Testis (tissue), 2 donors: ENCODE measurements at regions not wholly inside any gene's neighbourhood (a gene's known extent, or its start where the extent isn't known, plus 50 kb on each side); places are given as distances from the start of the nearest gene placed in this dataset.

Experiments
- CTCF ChIP-seq, 3 experiments: fragments of 450-650 bp in 2 of 3; fragments of 200-600 bp in 1 of 3; sonication (generic) in 1 of 3; IDR thresholded peaks; one replicate each; pipeline ENCODE4 v1.5.1; 2016 to 2019; ENCODE audit warnings: antibody characterized with exemption in 3 of 3, mild to moderate bottlenecking in 2 of 3, moderate library complexity in 1 of 3
- POLR2A ChIP-seq: fragments of 450-650 bp; IDR thresholded peaks from one replicate; pipeline ENCODE4 v1.6.1; 2017; ENCODE audit warnings: antibody characterized with exemption, mild to moderate bottlenecking, moderate library complexity

GRCh38 chr6:56819604-56820003 lies 135.3 kb upstream of the BEND6 start:
- no peak for TF ChIP-seq POLR2A
- no peak for TF ChIP-seq CTCF (IDR thresholded peaks at IDR 0.05)
